Effector CD4-positive, alpha-beta T cell (primary cell): ENCODE measurements at regions not wholly inside any gene's neighbourhood (a gene's known extent, or its start where the extent isn't known, plus 50 kb on each side); places are given as distances from the start of the nearest gene placed in this dataset.

Source experiments
- DNase-seq: peaks from one replicate; pipeline ENCODE4 v3.0.0-alpha.2; 2020

DNA sequence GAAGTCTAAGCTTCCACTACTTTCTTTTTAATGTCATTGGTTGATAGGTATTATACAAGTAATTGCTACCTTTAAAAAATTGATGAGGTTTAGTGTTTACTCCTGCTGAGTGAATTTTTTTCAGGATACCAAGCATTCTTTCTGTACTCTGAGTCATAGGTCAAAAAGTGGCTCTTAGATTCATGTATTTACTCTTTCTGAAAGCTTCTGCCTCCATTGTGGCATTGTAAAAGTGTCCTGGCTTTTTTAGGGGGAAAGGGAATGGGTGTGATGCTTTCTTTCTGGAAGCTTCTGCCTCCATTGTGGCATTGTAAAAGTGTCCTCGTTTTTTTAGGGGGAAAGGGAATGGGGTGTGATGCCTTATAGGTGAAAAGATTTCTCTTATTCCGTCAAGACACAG is 286.5 kb downstream of the LPIN1 start:
- DNase-seq: no peak

DNA sequence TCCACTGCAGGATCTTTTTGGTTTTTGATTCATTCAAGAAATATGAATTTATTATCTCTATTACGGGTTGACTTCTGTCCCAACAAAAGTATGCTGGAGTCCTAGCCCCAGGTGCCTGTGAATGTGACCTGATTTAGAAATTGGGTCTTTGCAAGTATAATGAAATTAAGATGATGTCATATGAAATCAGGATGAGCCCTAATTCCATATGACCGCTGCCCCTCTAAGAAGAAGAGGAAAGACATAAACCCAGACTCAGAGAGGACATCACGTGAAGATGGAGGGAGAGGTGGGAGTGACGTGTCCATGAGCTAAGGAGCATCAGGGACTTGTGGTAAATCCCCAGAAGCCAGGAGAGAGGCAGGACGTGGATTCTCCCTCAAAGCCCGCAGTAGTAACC is 287.1 kb downstream of the LPIN1 start:
- no peak for DNase-seq

- DNase-seq: no peak
Observed at GRCh38 chr2:12034382-12034781, 287.9 kb downstream of the LPIN1 start.

DNA sequence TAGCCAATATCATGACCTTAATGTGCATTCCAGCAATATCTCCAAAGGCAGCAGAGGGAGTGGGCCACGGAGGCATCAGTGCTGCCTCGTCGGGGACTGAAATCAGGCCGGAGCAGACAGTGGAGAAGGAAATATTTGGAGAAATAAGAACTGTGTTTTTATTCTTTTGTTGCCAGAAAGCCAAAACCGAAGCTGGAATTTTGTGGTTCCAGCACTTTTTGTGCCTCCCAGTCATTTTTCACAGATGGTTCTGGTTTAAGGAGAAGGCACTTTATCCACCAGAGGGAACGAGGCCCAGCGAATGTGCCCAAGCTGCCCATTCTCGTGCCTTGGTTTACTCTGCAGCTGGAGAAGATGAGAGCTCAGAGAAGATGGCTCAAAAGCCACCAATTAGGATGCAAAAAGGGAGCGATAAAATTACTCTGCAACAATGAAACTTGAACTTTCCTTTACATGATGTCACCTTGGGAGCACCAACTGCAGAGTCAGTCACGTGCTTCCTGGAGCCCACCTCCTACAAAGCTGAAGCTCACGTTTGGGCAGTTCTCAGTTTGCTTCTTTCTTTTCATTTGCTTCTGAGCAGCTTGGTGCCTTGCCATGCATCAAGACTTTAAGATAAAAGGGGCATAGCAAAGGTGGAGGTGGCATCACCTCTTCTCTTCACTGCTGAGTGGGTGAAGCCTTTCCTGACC is 288.7 kb downstream of the LPIN1 start:
- no peak for DNase-seq

DNA sequence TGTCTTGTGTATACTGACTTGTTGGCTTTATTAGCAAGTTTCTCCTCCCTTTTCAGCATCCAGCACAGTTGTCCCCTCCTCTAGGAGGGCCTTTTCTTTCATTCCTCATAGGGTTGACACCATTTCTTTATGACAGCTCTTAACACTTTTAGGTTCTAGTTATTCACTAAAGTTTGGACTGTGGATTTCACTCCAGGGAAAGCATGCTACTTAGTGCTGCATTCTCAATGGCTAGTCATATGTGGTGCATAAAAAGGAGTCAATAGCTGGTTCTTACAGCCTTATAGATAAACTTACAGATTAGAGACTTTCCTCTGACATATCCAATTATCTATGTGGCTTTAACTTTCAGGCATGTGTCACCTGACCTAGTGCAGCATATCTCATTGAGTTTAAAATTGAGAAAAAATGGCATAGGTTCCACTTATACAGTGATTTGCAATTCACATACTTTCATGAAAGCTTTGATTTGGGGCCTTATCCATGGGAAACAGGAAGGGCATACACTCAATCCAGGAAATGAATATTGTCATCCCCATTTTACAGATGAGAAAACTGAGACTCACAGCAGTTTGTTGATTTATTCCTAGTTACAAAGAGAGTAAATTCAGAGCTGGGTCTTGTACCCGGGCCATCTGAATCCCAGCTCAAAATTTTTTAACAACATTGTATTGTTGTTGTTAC is 289.7 kb downstream of the LPIN1 start:
- no peak for DNase-seq

GRCh38 chr2:12036640-12036983 is 290.2 kb downstream of the LPIN1 start:
- DNase-seq: no peak

DNA sequence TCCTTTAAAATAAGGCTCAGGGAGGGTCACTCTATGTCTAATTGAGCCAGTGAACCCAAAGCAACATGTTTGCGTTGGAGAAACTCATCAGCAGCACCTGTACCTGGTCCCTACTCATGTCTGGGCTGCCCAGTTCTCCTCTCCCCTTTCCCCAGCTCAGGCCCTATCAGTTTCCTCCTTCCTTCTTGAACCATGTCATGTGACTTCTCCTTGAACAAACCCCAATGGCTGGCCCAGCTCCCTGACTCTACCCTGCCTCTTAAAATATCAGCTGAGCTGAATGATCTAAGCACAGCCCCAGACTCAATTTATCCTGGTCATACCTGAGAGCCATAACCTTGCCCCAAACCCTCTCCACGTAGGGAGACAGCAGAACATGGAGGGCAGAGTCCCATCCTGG is 290.9 kb downstream of the LPIN1 start:
- DNase-seq: no peak

GRCh38 chr2:12041236-12041635 is 294.8 kb downstream of the LPIN1 start:
- no peak for DNase-seq

GRCh38 chr2:12043131-12043530 is 296.7 kb downstream of the LPIN1 start:
- no peak for DNase-seq

DNA sequence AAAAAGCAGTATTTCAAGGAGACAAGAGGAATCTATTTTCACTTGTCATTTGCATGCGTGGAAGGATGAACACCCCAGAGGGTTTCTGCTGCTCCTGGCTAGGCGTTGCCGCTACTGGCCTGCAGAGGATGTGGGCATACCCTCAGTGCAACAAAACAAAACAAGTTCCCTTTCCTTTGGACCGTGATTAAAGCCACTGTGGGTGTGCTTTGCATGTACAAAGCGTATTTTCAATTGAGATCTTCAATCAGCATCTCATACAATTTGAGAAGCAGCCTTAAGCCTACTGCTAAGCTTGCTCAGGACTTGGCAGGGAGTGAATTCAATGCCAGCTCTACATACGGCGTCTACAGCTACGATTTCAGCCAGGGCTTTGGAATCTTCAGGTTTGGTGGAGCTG is 298.4 kb downstream of the LPIN1 start:
- peak; percentile 8 for DNase-seq

GRCh38 chr2:12045864-12046291 is 299.4 kb downstream of the LPIN1 start:
- no peak for DNase-seq

- DNase-seq: no peak
Observed at GRCh38 chr2:12046641-12047040, 300.2 kb downstream of the LPIN1 start.

DNA sequence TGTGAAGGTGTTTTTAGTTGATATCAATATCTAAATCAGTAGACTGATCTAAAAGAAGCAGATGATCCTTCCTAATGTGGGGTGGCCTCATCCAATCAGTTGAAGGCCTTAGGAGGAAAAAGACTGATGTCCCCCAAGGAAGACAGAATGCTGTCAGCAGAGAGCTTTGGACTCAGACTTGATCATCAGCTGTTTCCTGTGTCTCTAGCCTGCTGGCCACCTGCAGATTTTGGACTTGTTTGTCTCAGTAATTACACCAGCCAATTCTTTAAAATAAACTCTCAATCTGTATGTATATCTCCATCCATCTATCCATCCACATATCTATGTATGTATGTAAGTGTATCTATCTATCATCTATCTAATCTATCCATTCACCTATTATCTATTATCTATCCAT is 301.3 kb downstream of the LPIN1 start:
- no peak for DNase-seq

GRCh38 chr2:12048550-12048949 is 302.1 kb downstream of the LPIN1 start:
- DNase-seq: no peak

- DNase-seq: no peak
Observed at GRCh38 chr2:12050396-12050795, 304.0 kb downstream of the LPIN1 start.

DNA sequence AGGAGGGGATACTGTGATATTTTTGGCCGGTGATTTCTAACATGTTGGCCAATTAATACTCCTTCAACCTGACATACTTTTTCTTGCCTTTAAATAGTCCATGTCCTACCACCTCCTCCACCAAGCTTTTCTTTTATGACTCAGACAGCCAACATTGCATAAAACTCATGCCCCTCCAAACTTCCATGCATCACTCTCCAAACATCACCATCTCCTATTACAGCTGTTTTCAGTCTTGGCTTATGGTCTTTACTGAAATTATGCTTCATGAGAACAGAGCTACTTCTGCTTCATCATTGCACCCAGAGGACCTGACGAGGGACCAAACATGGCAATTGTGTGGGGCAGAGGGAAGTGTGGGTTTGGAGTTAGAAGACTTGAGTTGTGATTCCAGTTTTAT is 305.4 kb downstream of the LPIN1 start:
- DNase-seq: no peak

- no peak for DNase-seq
Observed at GRCh38 chr2:12052796-12053195, 306.4 kb downstream of the LPIN1 start.

DNA sequence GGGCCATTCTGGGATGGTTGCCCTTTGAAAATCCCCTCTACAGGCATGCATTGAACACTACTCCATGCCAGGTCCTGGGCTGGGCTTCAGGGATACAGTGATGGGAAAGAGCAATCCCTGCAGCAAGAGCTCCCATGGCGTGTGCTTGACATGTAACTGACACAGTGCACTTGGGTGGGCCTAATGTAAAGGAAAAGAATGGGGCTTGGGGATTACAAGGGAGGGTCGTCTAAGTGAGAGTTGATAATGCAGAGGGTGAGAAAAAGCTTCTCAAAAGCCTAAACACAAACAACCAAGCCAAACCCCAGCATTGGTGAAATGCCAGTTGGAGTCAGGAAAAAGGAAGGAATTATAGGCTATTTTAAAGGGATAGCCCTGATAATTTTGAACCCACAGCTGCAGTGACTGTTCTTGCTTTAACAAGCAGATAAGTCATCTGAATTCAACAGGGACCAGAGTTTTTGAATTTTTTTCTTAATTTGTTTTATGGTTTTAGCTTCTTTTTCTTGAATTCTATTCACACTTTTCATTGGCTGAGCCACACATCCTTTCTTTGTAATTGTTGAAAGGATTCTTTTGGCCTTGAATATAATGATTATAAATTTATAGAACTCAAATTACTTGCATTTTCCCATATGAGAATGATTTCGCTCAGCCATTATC is 308.7 kb downstream of the LPIN1 start:
- no peak for DNase-seq

DNA sequence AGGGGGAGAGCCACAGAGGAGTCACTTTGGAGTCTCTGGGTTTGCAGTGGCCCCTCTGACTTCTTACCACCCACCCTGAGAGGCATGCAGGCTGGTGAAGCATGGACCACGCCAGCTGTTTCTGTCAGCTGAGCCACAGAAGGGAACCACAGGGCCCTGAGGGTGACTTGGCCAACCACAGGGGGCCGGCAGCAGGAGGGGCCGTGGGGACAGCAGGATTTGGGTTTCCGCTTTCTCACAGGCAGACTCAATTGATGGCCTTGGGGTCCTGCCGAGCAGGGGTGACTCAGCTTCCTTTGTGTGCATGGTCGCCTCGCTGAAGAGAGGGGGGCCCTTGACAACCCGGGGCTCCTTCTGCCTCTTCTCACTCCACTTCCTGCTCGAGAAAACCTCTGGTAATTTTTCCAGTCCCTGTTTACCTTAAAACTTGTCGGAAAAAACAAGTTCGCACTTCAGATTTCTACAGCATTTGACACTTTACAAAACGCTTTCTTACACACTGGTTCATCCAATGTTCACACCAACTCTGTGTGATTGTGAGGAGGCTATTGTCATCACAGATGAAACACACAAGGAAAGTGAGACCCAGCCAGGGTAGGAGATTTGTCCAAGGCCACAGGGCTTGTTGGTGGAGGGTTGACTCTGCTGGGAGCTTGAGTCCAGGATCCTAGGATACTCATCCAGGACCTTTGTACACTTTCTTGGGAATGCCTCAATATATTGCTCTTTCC is 311.2 kb downstream of the LPIN1 start:
- no peak for DNase-seq

GRCh38 chr2:12059616-12060441 is 313.4 kb downstream of the LPIN1 start:
- DNase-seq: no peak

GRCh38 chr2:12060886-12061285 is 314.5 kb downstream of the LPIN1 start:
- no peak for DNase-seq

DNA sequence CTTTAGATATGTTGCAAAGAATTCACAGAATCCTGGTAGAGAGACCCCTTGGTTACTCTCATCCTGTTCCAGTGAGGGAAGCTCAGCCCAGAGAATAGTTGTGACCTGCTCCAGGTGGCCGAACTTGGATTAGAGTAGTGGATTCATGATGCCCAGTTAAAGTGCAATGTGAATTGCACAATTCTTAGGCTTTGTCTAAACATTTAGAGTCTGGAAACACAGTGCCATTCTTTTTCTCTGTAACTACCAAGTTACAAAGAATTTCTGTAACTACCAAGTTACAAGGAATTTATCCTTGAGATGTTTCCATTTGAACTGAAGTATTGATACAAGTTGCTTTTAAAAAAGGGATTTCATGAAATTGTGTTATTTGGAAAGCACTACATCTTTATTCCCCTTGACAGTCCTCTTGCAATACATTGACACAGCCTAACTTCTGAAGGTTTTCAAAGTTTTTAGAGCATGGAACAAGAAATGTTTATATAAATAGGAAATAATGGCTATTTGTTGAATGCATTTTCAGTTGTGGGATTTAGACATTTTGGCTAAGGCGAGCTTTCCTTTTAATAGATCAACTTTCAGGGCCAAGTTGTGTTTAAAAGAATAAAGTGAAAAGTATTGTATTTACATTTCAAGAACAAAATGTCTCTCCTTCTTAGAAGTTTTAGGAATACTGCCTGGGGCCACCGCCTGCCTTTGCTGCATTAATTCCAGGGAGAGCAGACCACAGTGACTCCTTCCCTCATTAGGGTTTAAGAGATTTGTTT is 315.0 kb downstream of the LPIN1 start:
- DNase-seq: no peak
